ENCODE measurements at regions not wholly inside any gene's neighbourhood (a gene's known extent, or its start where the extent isn't known, plus 50 kb on each side); places are given as distances from the start of the nearest gene placed in this dataset.

DNA sequence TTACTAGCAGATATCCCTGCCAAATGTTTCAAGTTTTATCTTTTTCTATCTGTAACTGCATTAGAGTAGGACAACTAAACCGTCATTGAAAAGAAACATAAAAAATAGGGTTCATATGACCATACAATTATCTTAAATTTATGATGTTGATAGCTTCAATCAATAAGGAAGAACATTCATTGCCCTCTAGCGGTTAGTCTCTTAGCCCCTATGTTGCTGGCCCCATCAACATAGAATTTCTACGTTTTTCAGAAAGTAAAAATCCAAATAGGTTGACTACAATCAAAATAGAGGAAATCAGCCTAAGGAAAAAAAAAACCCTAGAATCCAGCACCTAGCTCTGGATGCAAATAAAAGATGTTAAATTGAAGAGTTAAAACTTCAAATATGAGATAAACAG is 225.1 kb upstream of the ITM2A start:
- H3K9me1 ChIP-seq (replicated peaks; ENCODE audit: control insufficient read depth, extremely low read depth, insufficient read depth, low read length), result no peaks in the 10 kb centered on the region
- no peaks in the 10 kb centered on the region for H3K36me3 ChIP-seq (ENCODE audit: control insufficient read depth in 2 of 2, extremely low read depth in 1 of 2, insufficient read depth in 2 of 2, low read length in 2 of 2)

DNA sequence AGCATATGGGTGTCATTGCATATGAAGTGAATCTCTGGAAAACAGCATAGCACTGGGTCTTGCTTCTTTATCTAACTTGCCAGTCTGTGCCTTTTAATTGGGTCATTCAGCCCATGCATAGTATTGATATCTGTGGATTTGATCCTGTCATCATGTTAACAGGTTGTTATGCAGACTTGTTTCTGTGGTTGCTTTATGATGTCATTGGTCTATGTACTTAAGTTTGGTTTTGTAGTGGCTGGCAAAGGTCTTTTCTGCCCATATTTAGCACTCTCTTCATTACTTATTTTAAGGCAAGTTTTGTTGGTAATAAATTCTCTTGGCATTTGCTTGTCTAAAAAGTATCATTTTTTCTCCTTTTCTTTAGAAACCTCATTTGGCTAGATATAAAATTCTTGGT is 221.1 kb upstream of the ITM2A start:
- no peaks in the 10 kb centered on the region for H3K36me3 ChIP-seq (ENCODE audit: control insufficient read depth in 2 of 2, extremely low read depth in 1 of 2, insufficient read depth in 2 of 2, low read length in 2 of 2)
- intact Hi-C loops (cut with micrococcal nuclease) (no loop called here), dilution Hi-C loops (cut with MboI; ENCODE audit: extremely low pct_ligation_motif_present, low sequenced_read_pairs) (no loop called here)
- H4K20me1 ChIP-seq (replicated peaks; ENCODE audit: control insufficient read depth, extremely low read depth, insufficient read depth, low read length), result no peaks in the 10 kb centered on the region
- no peaks in the 10 kb centered on the region for H3K9me1 ChIP-seq (replicated peaks; ENCODE audit: control insufficient read depth, extremely low read depth, insufficient read depth, low read length)
- FAIRE-seq (no peak), DNase-seq (ENCODE audit: low read depth, low spot score) (no peak)
- H3K4me1 ChIP-seq (ENCODE audit: control insufficient read depth, extremely low read depth, insufficient read depth, low read length), result no peaks in the 10 kb centered on the region
- no peak overlapping the region for H3K27ac ChIP-seq (ENCODE audit: insufficient read depth, low read depth, low read length)
- no peaks in the 10 kb centered on the region for H3K79me2 ChIP-seq (ENCODE audit: control insufficient read depth, insufficient read depth, low read length)
- no peak overlapping the region for H2AFZ ChIP-seq (ENCODE audit: low read depth, low read length)
- ChIA-PET POLR2A (no interaction called here), CTCF (no interaction called here)
- TF ChIP-seq MYC (IDR thresholded peaks at IDR 0.05; ENCODE audit: low read depth, low read length) (no peak), POLR2AphosphoS5 (IDR thresholded peaks at IDR 0.05; ENCODE audit: insufficient read depth, low read depth, low read length) (no peak), POLR2A (IDR thresholded peaks at IDR 0.05; ENCODE audit: low read depth, low read length) (no peak), FOS (IDR thresholded peaks at IDR 0.05; ENCODE audit: borderline replicate concordance, insufficient read depth, low read length) (no peak), GATA2 (IDR thresholded peaks at IDR 0.05; ENCODE audit: insufficient read depth, insufficient read length, low read depth, low read length) (no peak), EZH2 (IDR thresholded peaks at IDR 0.05; ENCODE audit: borderline replicate concordance, low read depth, low read length, severe bottlenecking) (no peak), JUN (IDR thresholded peaks at IDR 0.05; ENCODE audit: borderline replicate concordance, insufficient read depth, insufficient read length, low read depth) (no peak)
- TF ChIP-seq, protein P1, sequence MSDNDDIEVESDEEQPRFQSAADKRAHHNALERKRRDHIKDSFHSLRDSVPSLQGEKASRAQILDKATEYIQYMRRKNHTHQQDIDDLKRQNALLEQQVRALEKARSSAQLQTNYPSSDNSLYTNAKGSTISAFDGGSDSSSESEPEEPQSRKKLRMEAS (IDR thresholded peaks at IDR 0.05; ENCODE audit: insufficient read depth, insufficient read length), result no peak
- TF ChIP-seq, protein P2, sequence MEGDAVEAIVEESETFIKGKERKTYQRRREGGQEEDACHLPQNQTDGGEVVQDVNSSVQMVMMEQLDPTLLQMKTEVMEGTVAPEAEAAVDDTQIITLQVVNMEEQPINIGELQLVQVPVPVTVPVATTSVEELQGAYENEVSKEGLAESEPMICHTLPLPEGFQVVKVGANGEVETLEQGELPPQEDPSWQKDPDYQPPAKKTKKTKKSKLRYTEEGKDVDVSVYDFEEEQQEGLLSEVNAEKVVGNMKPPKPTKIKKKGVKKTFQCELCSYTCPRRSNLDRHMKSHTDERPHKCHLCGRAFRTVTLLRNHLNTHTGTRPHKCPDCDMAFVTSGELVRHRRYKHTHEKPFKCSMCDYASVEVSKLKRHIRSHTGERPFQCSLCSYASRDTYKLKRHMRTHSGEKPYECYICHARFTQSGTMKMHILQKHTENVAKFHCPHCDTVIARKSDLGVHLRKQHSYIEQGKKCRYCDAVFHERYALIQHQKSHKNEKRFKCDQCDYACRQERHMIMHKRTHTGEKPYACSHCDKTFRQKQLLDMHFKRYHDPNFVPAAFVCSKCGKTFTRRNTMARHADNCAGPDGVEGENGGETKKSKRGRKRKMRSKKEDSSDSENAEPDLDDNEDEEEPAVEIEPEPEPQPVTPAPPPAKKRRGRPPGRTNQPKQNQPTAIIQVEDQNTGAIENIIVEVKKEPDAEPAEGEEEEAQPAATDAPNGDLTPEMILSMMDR (IDR thresholded peaks at IDR 0.05; ENCODE audit: extremely low read depth in 1 of 2, insufficient read depth in 1 of 2, low read depth in 1 of 2, low read length in 2 of 2), result no peak
- no peak overlapping the region for H3K4me3 ChIP-seq (replicated peaks in 1 of 3; ENCODE audit: insufficient read depth in 1 of 3, low read depth in 1 of 3, low read length in 3 of 3)
- H3K9ac ChIP-seq (replicated peaks; ENCODE audit: extremely low read depth, insufficient read depth, low read length), result no peak overlapping the region
- no peaks in the 10 kb centered on the region for H3K9me3 ChIP-seq (replicated peaks; ENCODE audit: control insufficient read depth, insufficient read depth, low read length)
- no peaks in the 10 kb centered on the region for H3K27me3 ChIP-seq (ENCODE audit: control insufficient read depth in 2 of 2, insufficient read depth in 2 of 2, low read length in 2 of 2)
- BruUV-seq (replicated peaks), result no TSS peak
- H3K4me2 ChIP-seq (ENCODE audit: insufficient read depth, low read length), result no peak overlapping the region

More for the DNA sequence above, 225.1 kb upstream of the ITM2A start:
- Histone ChIP-seq H3K27ac (ENCODE audit: insufficient read depth, low read depth, low read length) (no peak overlapping the region), H3K4me2 (ENCODE audit: insufficient read depth, low read length) (no peak overlapping the region), H3K27me3 (ENCODE audit: control insufficient read depth in 2 of 2, insufficient read depth in 2 of 2, low read length in 2 of 2) (no peaks in the 10 kb centered on the region), H2AFZ (ENCODE audit: low read depth, low read length) (no peak overlapping the region), H3K4me1 (ENCODE audit: control insufficient read depth, extremely low read depth, insufficient read depth, low read length) (no peaks in the 10 kb centered on the region), H3K9ac (replicated peaks; ENCODE audit: extremely low read depth, insufficient read depth, low read length) (no peak overlapping the region), H3K4me3 (replicated peaks in 1 of 3; ENCODE audit: insufficient read depth in 1 of 3, low read depth in 1 of 3, low read length in 3 of 3) (no peak overlapping the region), H4K20me1 (replicated peaks; ENCODE audit: control insufficient read depth, extremely low read depth, insufficient read depth, low read length) (no peaks in the 10 kb centered on the region), H3K79me2 (ENCODE audit: control insufficient read depth, insufficient read depth, low read length) (no peaks in the 10 kb centered on the region), H3K9me3 (replicated peaks; ENCODE audit: control insufficient read depth, insufficient read depth, low read length) (no peaks in the 10 kb centered on the region)
- FAIRE-seq (no peak), DNase-seq (ENCODE audit: low read depth, low spot score) (no peak)
- no TSS peak for BruUV-seq (replicated peaks)
- POLR2A ChIA-PET, result no interaction called here
- CTCF ChIA-PET, result no interaction called here
- TF ChIP-seq EZH2 (IDR thresholded peaks at IDR 0.05; ENCODE audit: borderline replicate concordance, low read depth, low read length, severe bottlenecking) (no peak), MYC (IDR thresholded peaks at IDR 0.05; ENCODE audit: low read depth, low read length) (no peak), GATA2 (IDR thresholded peaks at IDR 0.05; ENCODE audit: insufficient read depth, insufficient read length, low read depth, low read length) (no peak), JUN (IDR thresholded peaks at IDR 0.05; ENCODE audit: borderline replicate concordance, insufficient read depth, insufficient read length, low read depth) (no peak), POLR2AphosphoS5 (IDR thresholded peaks at IDR 0.05; ENCODE audit: insufficient read depth, low read depth, low read length) (no peak)
- TF ChIP-seq, protein P1 (IDR thresholded peaks at IDR 0.05; ENCODE audit: insufficient read depth, insufficient read length), result no peak
- TF ChIP-seq, protein P2 (IDR thresholded peaks at IDR 0.05; ENCODE audit: extremely low read depth in 1 of 2, insufficient read depth in 1 of 2, low read depth in 1 of 2, low read length in 2 of 2), result no peak
- intact Hi-C loops (cut with micrococcal nuclease), result no loop called here
- dilution Hi-C loops (cut with MboI; ENCODE audit: extremely low pct_ligation_motif_present, low sequenced_read_pairs), result no loop called here
